ENCODE measurements at regions not wholly inside any gene's neighbourhood (a gene's known extent, or its start where the extent isn't known, plus 50 kb on each side); places are given as distances from the start of the nearest gene placed in this dataset.
"Not testable (repeated sequence)": the region's sequence is repeated elsewhere in the genome, so short reads cannot be mapped to it uniquely, and the experiment has no call there.

GRCh38 chr12:83506841-83507240 is 820.1 kb downstream of the TMTC2 start:
- no peak for DNase-seq

- DNase-seq = no peak
Measured at GRCh38 chr12:83505586-83505985, 818.9 kb downstream of the TMTC2 start.

GRCh38 chr12:83499894-83500293 is 813.2 kb downstream of the TMTC2 start:
- DNase-seq = not testable (repeated sequence)

- DNase-seq = no peak
Measured at GRCh38 chr12:83477696-83478095, 791.0 kb downstream of the TMTC2 start.

GRCh38 chr12:83476695-83477690 is 790.3 kb downstream of the TMTC2 start:
- DNase-seq = no peak

GRCh38 chr12:83476006-83476405 is 789.3 kb downstream of the TMTC2 start:
- DNase-seq = no peak

- DNase-seq = no peak
Measured at GRCh38 chr12:83474369-83474768, 787.7 kb downstream of the TMTC2 start.

- DNase-seq = no peak
Measured at GRCh38 chr12:83473408-83474095, 786.8 kb downstream of the TMTC2 start.

- no peak for DNase-seq
Measured at GRCh38 chr12:83472772-83473171, 786.1 kb downstream of the TMTC2 start.

GRCh38 chr12:83472350-83472749 is 785.6 kb downstream of the TMTC2 start:
- DNase-seq = no peak

- DNase-seq = no peak
Measured at GRCh38 chr12:83471341-83471740, 784.6 kb downstream of the TMTC2 start.

GRCh38 chr12:83470749-83471148 is 784.0 kb downstream of the TMTC2 start:
- DNase-seq = no peak

- DNase-seq = no peak
Measured at GRCh38 chr12:83468988-83469908, 782.5 kb downstream of the TMTC2 start.

- DNase-seq = no peak
Measured at GRCh38 chr12:83465632-83466031, 778.9 kb downstream of the TMTC2 start.

GRCh38 chr12:83462419-83462818 is 775.7 kb downstream of the TMTC2 start:
- DNase-seq = no peak

GRCh38 chr12:83461336-83461935 is 774.7 kb downstream of the TMTC2 start:
- DNase-seq = no peak

- DNase-seq = no peak
Measured at GRCh38 chr12:83451189-83451588, 764.5 kb downstream of the TMTC2 start.

GRCh38 chr12:83434600-83434999 is 747.9 kb downstream of the TMTC2 start:
- DNase-seq = no peak

- no peak for DNase-seq
Measured at GRCh38 chr12:83432176-83432719, 745.5 kb downstream of the TMTC2 start.

GRCh38 chr12:83427586-83428136 is 741.0 kb downstream of the TMTC2 start:
- DNase-seq = not testable (repeated sequence)

GRCh38 chr12:83414981-83415380 is 728.3 kb downstream of the TMTC2 start:
- DNase-seq = no peak

GRCh38 chr12:83408851-83409250 is 722.1 kb downstream of the TMTC2 start:
- DNase-seq = no peak

Data from activated CD4-positive, alpha-beta T cell treated with anti-CD3 and anti-CD28 coated beads for 4 hours (primary cell).